HG03095 (cell line): ENCODE measurements at regions not wholly inside any gene's neighbourhood (a gene's known extent, or its start where the extent isn't known, plus 50 kb on each side); places are given as distances from the start of the nearest gene placed in this dataset.
"Not testable (repeated sequence)": the region's sequence is repeated elsewhere in the genome, so short reads cannot be mapped to it uniquely, and the experiment has no call there.

ENCODE experiments used
- ATAC-seq: cut with Tn5 transposase; IDR thresholded peaks from one replicate; pipeline ENCODE4 v1.9.1; 2021; ENCODE audit warnings: moderate library complexity; ENCODE audit not compliant: unreplicated experiment

GRCh38 chr4:180280726-180281297 is 1962.4 kb upstream of the TENM3 start:
- no peak for ATAC-seq

DNA sequence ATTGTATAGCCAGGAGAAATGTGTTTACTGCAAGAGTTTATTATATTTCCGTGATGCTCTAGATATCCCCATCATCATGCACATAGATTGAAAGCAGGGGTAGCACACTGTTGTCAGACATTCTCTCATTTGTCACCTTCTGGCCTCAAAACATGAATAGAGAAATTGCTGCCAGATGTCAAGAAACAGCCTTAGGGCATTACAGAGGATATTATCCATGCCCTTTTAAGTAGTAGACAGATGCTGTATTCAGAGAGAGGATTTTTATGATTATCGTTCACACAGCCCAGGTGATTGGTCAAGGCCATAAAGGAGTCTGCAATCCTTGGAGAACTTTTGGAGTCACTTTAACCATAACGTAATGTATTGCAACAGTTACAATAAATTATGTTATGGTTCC is 1961.5 kb upstream of the TENM3 start:
- no peak for ATAC-seq

- no peak for ATAC-seq
These were observed 1958.9 kb upstream of the TENM3 start for GRCh38 chr4:180284267-180284666.

DNA sequence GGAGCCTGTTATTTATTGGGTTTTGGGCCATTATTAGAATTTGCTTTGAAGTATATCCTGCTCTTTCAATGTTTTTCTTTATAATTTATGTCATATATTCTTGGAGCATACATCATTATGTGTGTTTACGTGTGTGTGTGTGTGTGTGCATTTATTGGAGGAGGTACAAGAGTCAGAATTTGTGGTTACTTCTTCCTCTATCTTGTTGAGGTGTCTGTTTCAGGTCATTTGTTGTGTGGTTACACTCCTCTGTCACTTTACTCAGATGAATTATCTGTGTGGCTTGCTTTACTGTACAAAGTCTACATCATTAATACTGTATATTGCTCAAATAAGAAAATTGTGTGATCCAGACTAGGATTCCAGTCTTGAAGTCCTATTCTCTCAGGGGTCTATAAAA is 1957.4 kb upstream of the TENM3 start:
- no peak for ATAC-seq

DNA sequence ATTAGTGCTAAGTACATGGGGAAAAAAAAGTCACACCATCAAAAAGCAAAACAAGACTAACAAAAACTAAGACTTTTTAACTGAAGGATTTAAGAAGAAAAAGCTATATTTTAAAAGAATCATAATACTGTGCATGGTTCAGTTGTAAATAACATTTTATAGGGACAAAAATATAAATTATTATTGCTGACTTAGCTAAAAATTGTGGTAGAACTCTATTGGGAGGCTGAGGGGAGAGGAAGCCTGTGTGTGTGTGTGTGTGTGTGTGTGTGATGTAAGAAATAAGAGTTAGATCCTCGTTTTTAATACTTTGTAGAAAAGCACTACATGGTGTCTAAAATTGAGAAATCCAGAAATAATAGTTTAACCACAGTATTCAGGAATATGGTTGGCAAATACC is 1950.9 kb upstream of the TENM3 start:
- ATAC-seq: no peak

DNA sequence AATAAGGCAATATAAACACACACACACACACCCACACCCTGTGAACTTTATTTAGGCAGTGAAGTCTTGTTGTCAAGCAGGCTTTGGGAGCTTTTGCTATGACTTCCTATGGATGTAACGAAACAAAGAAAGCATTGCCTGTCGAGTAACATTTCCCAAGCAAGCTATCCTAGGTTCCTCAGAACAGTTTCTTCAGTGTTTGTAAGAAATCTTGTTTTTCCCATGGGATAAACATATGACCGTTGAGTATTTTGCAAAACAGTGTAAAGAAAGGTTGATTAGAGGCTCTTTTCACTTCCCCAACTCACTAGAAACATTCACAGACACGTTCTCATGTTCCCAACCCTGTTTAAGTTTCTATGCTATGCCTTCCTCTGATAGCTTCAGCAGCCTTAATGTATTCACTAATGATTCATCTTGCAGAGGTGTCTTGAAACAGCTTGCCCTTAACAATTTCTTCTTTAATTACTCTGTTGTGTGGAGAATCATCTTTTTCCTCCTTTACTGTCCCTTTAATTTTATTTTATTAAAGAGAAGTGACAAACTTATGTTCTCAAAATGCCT is 1947.1 kb upstream of the TENM3 start:
- no peak for ATAC-seq

DNA sequence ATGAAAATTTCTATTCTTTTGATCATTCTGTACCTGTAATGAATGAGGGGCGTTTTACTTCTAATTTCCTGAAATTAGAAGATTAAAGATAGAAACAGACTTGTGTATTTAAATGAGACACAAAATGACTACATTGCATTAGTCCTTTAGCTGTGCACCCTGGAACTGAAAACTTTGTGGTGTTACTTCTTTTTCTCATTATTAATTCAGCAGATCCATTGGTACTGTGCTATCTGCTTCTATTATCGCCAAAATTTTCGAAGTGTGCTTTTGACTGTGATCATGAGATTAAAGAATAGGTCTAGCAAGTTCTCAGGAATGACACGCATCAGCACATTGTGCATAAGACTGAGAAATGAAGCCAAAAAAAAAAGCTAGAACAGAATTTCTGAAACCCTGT is 1938.9 kb upstream of the TENM3 start:
- no peak for ATAC-seq

DNA sequence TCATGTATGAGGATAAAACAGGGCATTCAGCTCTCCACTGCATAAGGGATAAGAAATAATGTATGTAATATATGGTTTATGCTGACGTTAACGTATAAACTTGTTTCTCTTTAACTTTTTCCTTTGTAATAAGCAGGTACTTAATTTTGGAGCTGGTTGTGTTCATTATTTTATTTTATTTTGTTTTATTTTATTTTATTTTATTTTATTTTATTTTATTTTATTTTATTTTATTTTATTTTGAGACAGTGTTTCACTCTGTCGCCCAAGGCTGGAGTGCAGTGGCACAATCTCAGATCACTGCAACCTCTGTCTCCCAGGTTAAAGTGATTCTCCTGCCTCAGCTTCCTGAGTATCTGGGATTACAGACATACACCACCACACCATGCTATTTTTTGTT is 1932.6 kb upstream of the TENM3 start:
- ATAC-seq: no peak

DNA sequence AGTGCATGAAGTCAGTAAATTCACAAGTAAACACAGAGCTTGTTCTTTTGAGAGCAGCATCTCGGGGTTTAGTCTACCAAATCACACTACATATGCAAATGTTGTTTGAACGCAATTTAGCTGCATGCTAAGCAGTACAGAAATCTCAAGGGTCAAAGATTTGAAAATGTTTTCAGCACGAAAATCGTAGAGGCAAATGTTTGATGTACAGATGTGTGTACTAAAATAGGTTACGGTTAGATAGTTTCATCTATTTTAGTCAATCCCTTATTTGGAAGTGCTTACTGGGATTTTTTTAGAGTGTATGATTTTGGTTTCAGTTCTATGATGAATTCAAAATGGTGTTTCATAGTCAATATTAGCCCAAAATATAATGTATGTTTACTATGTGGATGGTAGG is 1928.2 kb upstream of the TENM3 start:
- ATAC-seq: no peak

DNA sequence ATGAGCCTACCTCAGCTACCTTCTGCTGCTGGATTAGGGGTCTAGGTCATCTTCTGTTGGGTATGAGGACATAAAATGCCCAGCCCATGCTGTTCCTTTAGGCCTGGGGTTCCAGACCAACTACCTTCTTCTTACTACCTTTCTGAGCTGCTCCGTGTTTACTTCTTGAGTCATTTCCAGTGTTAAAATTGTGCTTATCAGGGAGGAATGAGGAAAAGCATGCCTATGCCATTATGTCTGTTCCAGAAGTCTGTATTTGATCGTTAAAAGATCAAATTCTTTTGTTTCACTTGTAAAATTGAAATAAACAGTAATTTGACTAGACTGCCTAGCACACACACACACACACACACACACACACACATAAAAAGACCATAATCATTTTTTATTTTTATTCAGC is 1912.7 kb upstream of the TENM3 start:
- no peak for ATAC-seq

DNA sequence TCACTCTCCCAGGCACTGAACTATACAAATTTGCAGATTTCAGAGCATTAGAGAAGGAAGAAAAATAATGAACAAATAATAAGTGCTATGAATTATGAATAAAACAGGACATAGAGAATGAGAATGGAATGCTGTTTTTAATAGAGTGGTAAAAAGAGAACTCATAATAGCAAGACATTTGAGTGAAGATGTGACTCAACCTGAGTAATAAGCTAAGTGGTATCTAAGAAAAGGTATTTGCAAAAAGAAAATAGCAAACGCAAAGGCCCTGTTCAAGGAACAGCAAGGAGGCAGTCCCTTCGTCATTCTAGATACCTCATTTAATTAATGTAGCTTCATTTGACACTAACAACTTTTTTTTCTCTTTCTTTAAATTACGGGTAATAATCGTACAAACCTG is 1910.0 kb upstream of the TENM3 start:
- ATAC-seq: no peak

GRCh38 chr4:180335566-180335965 is 1907.6 kb upstream of the TENM3 start:
- no peak for ATAC-seq

DNA sequence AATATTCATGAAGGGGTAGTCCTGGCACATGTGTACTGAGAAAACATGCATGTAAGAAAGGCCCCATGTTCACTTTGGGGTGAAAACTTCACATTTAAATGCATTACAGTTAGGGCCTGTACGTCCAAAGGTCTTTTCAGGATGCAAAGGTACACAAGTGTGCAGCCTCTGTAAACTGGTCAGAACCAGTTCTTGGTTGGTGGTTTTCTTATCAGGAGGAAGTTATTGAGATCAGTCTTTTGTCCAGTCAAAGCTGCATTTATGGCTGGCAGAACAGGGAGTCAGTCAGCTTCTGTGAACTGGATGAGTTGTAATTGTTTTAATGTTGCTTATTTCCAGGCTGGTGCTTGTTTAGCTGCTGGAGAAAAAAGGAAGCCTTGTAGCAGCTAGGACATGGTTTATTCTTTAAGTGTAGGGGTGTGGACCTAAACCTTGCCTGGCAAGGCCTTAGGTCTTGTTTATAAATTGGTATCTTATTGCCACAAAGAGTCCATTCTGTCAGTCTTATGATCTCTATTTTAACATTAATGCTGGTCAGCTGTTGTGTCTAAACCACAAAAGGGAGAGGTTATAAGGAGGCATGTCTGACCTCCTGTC is 1906.6 kb upstream of the TENM3 start:
- ATAC-seq: no peak

DNA sequence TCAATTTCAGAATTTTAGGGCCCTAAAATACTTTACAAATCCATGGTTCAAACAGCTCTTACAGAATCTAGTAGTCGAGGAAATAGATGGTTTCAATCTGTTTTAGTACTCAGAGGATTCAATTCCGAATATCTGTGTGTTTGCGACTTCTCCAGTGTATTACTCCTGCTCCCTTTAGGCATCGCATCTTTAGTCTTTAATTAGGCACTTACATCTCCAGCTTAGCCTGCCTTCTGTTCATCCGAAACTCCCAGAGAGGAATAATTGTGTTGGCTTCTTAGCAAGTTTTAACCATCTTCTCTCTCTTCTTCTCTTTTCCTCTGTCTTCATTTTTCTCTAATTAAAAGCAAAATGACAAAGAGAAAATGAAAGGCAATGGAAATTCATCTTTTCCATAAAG is 1901.3 kb upstream of the TENM3 start:
- ATAC-seq: no peak

DNA sequence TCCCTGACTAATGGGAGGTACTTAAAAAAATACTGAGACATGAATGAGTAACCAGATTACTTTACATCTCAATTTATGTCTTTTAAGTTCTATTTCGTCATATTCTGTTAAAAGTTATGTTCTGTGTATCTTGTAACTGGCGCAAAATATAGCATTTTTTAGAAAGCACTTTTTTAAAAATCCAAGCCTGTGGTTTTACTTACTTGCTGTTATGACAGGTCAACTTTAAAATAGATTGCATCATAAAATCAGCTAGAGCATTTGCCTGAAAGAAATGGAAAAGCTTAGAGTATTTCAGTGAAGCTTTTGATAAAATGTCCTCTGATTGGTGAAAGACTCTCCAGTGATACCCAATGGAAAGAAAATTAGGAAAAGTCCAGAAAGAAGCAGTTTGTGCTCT is 1892.3 kb upstream of the TENM3 start:
- no peak for ATAC-seq

DNA sequence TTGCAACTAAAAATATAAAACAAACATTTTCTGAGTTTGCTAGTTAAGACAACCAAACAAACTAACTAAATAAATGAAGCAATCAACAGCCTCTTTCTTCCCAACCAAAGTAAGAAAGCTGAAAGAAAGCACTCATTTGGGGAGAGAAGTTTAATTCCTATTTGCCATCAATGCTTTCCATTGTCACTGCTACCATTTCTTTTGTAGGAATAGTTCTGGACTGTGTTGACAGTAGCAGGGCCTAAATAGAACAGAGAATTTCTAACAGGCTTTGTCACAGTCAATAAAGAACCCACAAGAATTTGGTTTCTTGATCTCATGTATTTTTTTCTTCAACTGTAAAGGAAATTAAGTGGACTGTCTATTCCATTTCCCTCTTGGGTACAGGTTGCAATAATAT is 1886.4 kb upstream of the TENM3 start:
- no peak for ATAC-seq

- ATAC-seq: not testable (repeated sequence)
These were observed 1883.1 kb upstream of the TENM3 start for GRCh38 chr4:180360113-180360512.

DNA sequence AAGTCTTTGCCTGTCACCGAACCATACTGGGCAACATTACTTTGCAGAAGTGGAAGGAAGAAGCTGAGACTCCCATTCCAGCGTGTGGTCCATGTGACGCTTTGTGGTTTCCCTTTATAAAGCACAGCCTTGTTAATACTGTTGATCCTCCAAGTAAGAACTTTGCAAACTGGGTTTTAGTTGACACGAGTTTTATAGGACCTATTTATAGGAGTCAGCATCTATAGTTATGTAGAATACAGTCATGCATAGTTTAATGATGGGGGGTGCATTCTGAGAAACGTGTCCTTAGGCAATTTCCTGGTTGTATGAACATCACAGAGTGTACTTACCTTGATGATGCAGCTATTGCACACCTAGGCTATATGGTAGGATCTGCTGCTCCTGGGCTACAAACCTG is 1879.4 kb upstream of the TENM3 start:
- no peak for ATAC-seq

DNA sequence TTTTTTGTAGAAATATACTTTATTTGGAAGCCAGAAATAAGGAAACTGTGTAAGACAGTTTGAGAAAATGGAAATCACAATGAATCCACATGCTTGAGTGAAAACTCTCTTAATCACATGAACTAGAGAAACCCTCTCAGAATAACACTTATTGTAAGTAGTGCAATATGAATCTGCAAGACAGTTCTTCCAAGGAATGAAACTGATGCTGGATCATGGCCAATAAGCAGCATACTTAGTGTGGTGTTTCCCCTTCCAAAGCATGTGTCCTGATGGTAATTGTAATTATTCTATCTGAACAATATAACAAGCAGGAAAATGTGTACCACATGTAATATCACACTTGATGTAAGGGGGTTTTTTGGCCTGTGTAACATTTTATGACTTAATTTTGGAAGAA is 1870.5 kb upstream of the TENM3 start:
- ATAC-seq: no peak

- no peak for ATAC-seq
These were observed 1865.5 kb upstream of the TENM3 start for GRCh38 chr4:180377741-180378140.

- ATAC-seq: no peak
These were observed 1862.5 kb upstream of the TENM3 start for GRCh38 chr4:180380733-180381132.

DNA sequence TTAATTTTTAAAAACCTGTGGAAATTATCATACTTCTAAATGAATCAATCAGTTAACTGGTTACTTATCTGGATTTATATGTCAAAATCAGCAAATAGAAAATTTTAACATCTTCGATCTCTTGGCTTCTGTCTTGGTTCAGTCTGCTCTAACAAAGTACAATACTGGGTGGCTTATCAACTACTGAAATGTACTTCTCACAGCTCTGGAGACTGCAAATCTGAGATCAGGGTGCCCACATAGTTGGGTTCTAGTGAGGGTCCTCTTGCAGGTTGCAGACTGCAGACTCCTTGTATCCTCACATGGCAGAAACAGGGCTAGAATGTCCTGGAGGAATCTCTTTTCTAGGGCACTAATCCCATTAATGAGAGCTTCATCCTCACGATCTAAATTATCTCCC is 1851.6 kb upstream of the TENM3 start:
- no peak for ATAC-seq

DNA sequence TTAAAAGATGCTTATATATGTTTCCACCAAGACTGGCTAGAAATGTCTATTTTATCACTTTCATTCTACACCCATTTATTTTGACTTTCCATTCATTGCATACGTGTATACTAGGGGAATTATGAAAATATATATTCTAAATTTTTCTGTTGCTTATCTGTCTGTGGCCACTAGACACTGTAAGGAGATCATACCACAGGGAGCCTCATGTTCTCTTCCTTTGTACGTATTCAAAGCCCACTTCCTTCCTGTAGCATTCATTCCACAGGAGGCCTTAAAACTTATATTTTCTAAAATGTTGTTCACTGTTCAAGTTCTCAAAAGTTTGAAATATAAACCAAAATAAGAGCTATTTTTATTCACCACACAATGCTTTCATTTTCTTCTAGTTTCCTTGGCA is 1848.9 kb upstream of the TENM3 start:
- ATAC-seq: no peak
